K562 (cell line): ENCODE measurements at regions not wholly inside any gene's neighbourhood (a gene's known extent, or its start where the extent isn't known, plus 50 kb on each side); places are given as distances from the start of the nearest gene placed in this dataset.

Source experiments
- ELF4 ChIP-seq: fragments of 450-650 bp; formaldehyde crosslinking; IDR thresholded peaks from 2 replicates; pipeline ENCODE4 v1.4.0; 2022; ENCODE audit warnings: missing genetic modification characterization
- KLF1 ChIP-seq: fragments of 450-650 bp; IDR thresholded peaks from 2 replicates; pipeline ENCODE4 v1.6.1; 2016; ENCODE audit warnings: missing genetic modification characterization, missing compliant biosample characterization
- SIRT6 ChIP-seq: IDR thresholded peaks from one replicate; pipeline ENCODE4 v1.6.1; 2012; ENCODE audit warnings: low read depth, mild to moderate bottlenecking, control low read depth, inconsistent platforms, low read length, moderate library complexity
- SP2 ChIP-seq: IDR thresholded peaks from 2 replicates; pipeline ENCODE4 v1.6.1; 2011; ENCODE audit warnings: mild to moderate bottlenecking, low read depth, low read length, moderate library complexity; ENCODE audit not compliant: poor library complexity, severe bottlenecking; ENCODE audit errors: extremely low read depth
- STAG1 ChIP-seq: sonication (generic); formaldehyde crosslinking; IDR thresholded peaks from 2 replicates; pipeline ENCODE4 v1.5.0; 2020; ENCODE audit warnings: missing genetic modification reagents, borderline replicate concordance
- ZNF217 ChIP-seq: sonication (generic); formaldehyde crosslinking; IDR thresholded peaks from 2 replicates; pipeline ENCODE4 v1.8.0; 2022; ENCODE audit warnings: mild to moderate bottlenecking, missing genetic modification reagents
- ZNF311 ChIP-seq: fragments of 250-450 bp; sonication (Bioruptor Pico); IDR thresholded peaks from 2 replicates; pipeline ENCODE4 v1.4.0; 2020; ENCODE audit warnings: mild to moderate bottlenecking, moderate library complexity
- TF ChIP-seq, protein P1 (sequence below): conservative IDR thresholded peaks from 2 replicates; pipeline ENCODE4 v1.6.1; 2011; ENCODE audit warnings: low read depth, mild to moderate bottlenecking, low read length; ENCODE audit not compliant: control insufficient read depth
- TF ChIP-seq, protein P2 (sequence below): sonication (generic); formaldehyde crosslinking; IDR thresholded peaks from 2 replicates; pipeline ENCODE4 v1.8.0; 2022; ENCODE audit warnings: mild to moderate bottlenecking, missing genetic modification reagents
- TF ChIP-seq, protein P3 (sequence below): fragments of 250-450 bp; sonication (Bioruptor Pico); IDR thresholded peaks from 2 replicates; pipeline ENCODE4 v1.5.0; 2021; ENCODE audit warnings: mild to moderate bottlenecking, moderate library complexity
- TF ChIP-seq, protein P4 (sequence below): fragments of 250-450 bp; sonication (Bioruptor Pico); IDR thresholded peaks from 2 replicates; pipeline ENCODE4 v1.8.0; 2022; ENCODE audit warnings: moderate library complexity, mild to moderate bottlenecking, inconsistent platforms
- TF ChIP-seq, protein P5 (sequence below): fragments of 450-650 bp; IDR thresholded peaks from 2 replicates; pipeline ENCODE4 v1.6.1; 2018; ENCODE audit not compliant: partially characterized antibody

DNA sequence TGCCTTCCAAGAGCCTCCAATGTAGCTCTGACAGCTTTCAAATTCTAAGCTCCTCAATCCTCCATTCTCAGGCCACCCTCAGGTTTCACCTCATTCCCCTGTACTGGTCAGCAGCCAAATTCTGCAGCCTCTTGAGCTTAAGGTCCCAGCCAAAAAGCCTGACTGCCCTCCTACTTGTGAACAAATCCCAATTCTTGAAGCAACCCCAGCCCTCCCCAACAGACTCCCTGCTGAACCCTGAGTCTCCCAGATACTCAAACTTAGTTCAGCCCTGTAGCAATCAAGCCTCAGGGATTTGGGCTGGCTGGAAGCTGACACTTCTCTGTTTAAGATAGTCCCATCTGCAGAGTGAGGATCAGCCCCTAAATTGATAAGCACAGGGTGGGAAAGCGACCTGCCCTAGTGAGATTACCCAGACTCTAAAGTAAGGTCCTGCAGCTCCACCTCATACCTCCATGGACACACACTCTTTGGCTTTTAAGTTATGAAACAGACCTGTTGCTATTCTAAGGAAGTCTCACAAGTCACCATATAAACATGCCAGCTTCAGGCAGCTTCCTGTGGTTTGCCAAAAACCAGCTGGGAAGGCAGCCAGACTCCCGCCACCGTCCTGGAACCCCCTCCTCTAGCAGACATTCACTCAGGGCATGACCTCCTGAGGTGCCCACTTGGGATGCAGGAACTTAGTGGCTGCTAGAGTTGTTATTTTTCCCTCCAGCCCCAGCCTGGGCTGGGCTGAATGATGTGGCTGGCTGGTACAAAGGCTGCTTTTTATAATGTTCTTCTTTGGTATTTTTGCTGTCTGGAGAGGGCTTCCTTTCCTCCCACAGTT, 82.5 kb upstream of the PICALM start (continued):
- TF ChIP-seq, protein P1, sequence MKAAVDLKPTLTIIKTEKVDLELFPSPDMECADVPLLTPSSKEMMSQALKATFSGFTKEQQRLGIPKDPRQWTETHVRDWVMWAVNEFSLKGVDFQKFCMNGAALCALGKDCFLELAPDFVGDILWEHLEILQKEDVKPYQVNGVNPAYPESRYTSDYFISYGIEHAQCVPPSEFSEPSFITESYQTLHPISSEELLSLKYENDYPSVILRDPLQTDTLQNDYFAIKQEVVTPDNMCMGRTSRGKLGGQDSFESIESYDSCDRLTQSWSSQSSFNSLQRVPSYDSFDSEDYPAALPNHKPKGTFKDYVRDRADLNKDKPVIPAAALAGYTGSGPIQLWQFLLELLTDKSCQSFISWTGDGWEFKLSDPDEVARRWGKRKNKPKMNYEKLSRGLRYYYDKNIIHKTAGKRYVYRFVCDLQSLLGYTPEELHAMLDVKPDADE: peak; percentile 85
- TF ChIP-seq ZNF311: 0 out of 2 replicates have a peak, but pooled peaks have one; percentile 40
- peak; percentile 59; the same call in 1 of the 2 replicates for TF ChIP-seq ELF4 (CRISPR knock-in tag)
- TF ChIP-seq, protein P2, sequence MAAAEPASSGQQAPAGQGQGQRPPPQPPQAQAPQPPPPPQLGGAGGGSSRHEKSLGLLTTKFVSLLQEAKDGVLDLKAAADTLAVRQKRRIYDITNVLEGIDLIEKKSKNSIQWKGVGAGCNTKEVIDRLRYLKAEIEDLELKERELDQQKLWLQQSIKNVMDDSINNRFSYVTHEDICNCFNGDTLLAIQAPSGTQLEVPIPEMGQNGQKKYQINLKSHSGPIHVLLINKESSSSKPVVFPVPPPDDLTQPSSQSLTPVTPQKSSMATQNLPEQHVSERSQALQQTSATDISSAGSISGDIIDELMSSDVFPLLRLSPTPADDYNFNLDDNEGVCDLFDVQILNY (CRISPR knock-in tag): no peak
- no peak for TF ChIP-seq SIRT6
- TF ChIP-seq KLF1 (tag): no peak
- TF ChIP-seq, protein P3, sequence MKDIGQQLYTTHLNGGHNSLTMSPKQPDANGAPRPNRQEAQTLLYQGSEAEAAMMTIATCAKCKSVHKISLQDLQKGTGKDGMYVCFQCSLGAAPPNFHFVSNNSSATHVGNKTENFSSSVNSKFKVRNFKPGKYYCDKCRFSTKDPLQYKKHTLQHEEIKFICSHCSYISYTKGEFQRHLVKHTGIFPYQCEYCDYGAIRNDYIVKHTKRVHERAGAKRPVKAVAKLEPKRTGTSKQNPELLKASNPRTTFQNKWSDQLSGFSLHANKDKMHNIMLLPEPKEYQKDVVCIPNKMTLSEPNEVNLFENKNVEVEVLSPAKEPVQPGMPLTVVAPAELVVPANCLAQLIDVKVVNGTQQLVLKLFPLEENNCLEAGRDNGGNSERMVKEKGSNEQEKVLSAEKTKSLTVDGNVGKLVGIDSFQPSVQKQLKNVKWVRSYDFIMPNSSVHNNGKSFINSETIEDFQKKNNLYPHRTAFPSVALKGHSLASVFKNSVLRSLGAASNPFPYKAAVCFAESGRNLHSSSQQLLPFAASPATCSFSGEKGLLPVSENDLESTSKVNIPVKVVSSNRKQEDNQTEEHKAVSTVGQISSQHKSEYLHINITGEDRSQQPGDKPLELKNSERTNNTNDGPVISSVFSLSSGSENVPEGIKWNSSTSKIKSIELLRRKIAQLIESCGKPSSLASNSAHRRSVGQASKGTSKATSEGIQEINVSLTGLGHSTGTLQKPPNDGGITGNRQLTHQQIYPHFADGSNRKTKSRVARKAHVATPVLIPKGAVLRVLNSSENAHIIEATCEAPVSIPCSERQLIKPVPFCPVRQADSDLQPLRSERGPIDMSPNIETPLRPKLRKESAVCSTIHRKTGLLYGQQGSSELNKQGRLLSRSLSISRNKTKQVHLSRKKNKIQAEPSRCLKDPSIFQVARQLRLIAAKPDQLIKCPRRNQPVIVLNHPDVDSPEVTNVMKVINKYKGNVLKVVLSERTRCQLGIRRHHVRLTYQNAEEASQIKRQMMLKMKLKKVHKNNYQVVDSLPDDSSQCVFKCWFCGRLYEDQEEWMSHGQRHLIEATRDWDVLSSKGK (CRISPR knock-in tag): no peak
- TF ChIP-seq, protein P4, sequence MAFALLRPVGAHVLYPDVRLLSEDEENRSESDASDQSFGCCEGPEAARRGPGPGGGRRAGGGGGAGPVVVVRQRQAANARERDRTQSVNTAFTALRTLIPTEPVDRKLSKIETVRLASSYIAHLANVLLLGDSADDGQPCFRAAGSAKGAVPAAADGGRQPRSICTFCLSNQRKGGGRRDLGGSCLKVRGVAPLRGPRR (CRISPR knock-in tag): no peak
- no peak for TF ChIP-seq STAG1
- TF ChIP-seq SP2: no peak
- no peak for TF ChIP-seq ZNF217 (CRISPR knock-in tag)
- TF ChIP-seq, protein P5, sequence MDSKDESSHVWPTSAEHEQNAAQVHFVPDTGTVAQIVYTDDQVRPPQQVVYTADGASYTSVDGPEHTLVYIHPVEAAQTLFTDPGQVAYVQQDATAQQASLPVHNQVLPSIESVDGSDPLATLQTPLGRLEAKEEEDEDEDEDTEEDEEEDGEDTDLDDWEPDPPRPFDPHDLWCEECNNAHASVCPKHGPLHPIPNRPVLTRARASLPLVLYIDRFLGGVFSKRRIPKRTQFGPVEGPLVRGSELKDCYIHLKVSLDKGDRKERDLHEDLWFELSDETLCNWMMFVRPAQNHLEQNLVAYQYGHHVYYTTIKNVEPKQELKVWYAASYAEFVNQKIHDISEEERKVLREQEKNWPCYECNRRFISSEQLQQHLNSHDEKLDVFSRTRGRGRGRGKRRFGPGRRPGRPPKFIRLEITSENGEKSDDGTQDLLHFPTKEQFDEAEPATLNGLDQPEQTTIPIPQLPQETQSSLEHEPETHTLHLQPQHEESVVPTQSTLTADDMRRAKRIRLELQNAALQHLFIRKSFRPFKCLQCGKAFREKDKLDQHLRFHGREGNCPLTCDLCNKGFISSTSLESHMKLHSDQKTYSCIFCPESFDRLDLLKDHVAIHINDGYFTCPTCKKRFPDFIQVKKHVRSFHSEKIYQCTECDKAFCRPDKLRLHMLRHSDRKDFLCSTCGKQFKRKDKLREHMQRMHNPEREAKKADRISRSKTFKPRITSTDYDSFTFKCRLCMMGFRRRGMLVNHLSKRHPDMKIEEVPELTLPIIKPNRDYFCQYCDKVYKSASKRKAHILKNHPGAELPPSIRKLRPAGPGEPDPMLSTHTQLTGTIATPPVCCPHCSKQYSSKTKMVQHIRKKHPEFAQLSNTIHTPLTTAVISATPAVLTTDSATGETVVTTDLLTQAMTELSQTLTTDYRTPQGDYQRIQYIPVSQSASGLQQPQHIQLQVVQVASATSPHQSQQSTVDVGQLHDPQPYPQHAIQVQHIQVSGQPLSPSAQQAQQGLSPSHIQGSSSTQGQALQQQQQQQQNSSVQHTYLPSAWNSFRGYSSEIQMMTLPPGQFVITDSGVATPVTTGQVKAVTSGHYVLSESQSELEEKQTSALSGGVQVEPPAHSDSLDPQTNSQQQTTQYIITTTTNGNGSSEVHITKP: peak; percentile 78
